ENCODE measurements at regions not wholly inside any gene's neighbourhood (a gene's known extent, or its start where the extent isn't known, plus 50 kb on each side); places are given as distances from the start of the nearest gene placed in this dataset.
A peak's percentile ranks its signal among the peaks of the same experiment; 100 is the strongest.

DNA sequence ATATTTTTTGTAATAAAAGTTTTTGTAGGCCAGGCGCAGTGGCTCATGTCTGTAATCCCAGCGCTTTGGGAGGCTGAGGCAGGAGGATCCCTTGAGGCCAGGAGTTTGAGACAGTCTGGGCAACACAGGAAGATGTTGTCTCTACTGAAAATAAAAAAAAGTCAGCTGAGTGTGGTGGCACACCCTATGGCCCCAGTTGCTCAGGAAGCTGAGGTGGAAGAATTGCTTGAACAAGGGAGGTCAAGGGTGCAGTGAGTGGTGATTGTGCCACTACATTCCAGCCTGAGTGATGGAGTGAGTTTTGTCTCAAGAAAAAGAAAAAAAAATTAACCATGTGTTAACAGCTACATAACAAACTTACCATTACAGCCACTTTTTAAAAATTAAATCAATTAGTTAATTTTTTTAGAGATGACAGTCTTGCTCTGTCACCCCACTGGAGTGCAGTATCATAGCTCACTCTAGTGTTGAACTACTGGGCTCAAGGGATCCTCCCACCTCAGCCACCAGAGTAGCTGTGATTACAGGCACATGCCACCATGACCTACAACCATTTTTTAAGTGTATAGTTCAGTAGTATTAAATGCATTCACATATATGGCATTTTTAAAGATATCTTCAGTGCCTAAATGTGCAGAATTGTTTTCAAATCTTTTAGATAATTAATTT is 67.2 kb upstream of the ACYP2 start:
- WGBS, 2 experiments (ENCODE audit: low coverage in 1 of 2, low lambda C conversion rate in 2 of 2, missing lambda C conversion rate in 2 of 2) = 96% methylated on average over 2 of the region's 2 CpGs
- H3K79me2 ChIP-seq (ENCODE audit: insufficient read depth) = no peaks in the 10 kb centered on the region
- DNase-seq = no peak
- H3K27me3 ChIP-seq (replicated peaks; ENCODE audit: insufficient read depth) = no peaks in the 10 kb centered on the region
- no peak overlapping the region for H3K9ac ChIP-seq
- no peak overlapping the region for H3K27ac ChIP-seq
- H2AFZ ChIP-seq = no peak overlapping the region
- H3K4me2 ChIP-seq (ENCODE audit: unreplicated experiment) = no peak overlapping the region
- no peaks in the 10 kb centered on the region for H3K9me3 ChIP-seq (ENCODE audit: low read depth)
- peaks cover 11% of the 10 kb centered on the region; the same call in 1 of the 2 replicates for H3K4me1 ChIP-seq (ENCODE audit: insufficient read depth)
- H3F3A ChIP-seq (ENCODE audit: insufficient read depth) = peaks cover 6% of the 10 kb centered on the region; the same call in 1 of the 2 replicates
- in situ Hi-C loops (cut with MboI) = no loop called here
- H3K4me3 ChIP-seq = no peak overlapping the region
- no peaks in the 10 kb centered on the region for H3K9me2 ChIP-seq (ENCODE audit: insufficient read depth)
- H3K36me3 ChIP-seq (ENCODE audit: low read depth) = 0 out of 2 replicates have a peak, but pooled peaks cover 3% of the 10 kb centered on the region
- TF ChIP-seq EZH2 (IDR thresholded peaks at IDR 0.05; ENCODE audit: insufficient read depth, poor library complexity, severe bottlenecking) (no peak), EZH2phosphoT487 (IDR thresholded peaks at IDR 0.05; ENCODE audit: insufficient read depth, low read depth) (no peak)
- no peaks in the 10 kb centered on the region for H4K20me1 ChIP-seq (ENCODE audit: insufficient read depth)

DNA sequence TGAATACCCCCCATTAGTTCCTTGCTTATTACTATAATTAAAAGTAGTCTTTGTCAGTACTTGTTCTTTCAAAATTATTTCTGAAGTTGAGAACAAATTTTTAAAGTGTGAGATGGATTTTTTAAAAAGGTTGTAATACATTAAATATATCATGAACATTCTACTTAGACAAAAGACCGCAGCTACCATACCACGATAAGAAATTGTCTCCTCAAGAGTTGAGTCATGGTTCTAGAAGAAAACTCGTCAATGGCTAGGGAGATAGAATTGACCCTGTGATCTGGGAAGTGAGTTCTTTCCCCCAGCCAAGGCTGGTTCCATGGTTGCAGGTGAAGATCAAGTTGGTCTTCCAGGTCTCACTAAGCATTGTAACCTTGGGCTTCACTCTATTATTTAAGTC is 67.8 kb upstream of the ACYP2 start:
- no peak for TF ChIP-seq EZH2phosphoT487 (IDR thresholded peaks at IDR 0.05; ENCODE audit: insufficient read depth, low read depth)
- TF ChIP-seq EZH2 (IDR thresholded peaks at IDR 0.05; ENCODE audit: insufficient read depth, poor library complexity, severe bottlenecking) = no peak
- Histone ChIP-seq H3K9ac (no peak overlapping the region), H3K27me3 (replicated peaks; ENCODE audit: insufficient read depth) (no peaks in the 10 kb centered on the region), H4K20me1 (ENCODE audit: insufficient read depth) (no peaks in the 10 kb centered on the region), H3K4me2 (ENCODE audit: unreplicated experiment) (no peak overlapping the region), H3F3A (ENCODE audit: insufficient read depth) (peaks cover 6% of the 10 kb centered on the region; the same call in 1 of the 2 replicates), H2AFZ (no peak overlapping the region), H3K9me3 (ENCODE audit: low read depth) (no peaks in the 10 kb centered on the region), H3K4me3 (no peak overlapping the region), H3K79me2 (ENCODE audit: insufficient read depth) (no peaks in the 10 kb centered on the region), H3K36me3 (ENCODE audit: low read depth) (0 out of 2 replicates have a peak, but pooled peaks cover 3% of the 10 kb centered on the region), H3K4me1 (ENCODE audit: insufficient read depth) (peaks cover 11% of the 10 kb centered on the region; the same call in 1 of the 2 replicates), H3K27ac (no peak overlapping the region), H3K9me2 (ENCODE audit: insufficient read depth) (no peaks in the 10 kb centered on the region)
- 82 to 86% methylated on average over 3 of the region's 3 CpGs for WGBS, 2 experiments (ENCODE audit: low coverage in 1 of 2, low lambda C conversion rate in 2 of 2, missing lambda C conversion rate in 2 of 2)
- DNase-seq = no peak
- in situ Hi-C loops (cut with MboI) = no loop called here

DNA sequence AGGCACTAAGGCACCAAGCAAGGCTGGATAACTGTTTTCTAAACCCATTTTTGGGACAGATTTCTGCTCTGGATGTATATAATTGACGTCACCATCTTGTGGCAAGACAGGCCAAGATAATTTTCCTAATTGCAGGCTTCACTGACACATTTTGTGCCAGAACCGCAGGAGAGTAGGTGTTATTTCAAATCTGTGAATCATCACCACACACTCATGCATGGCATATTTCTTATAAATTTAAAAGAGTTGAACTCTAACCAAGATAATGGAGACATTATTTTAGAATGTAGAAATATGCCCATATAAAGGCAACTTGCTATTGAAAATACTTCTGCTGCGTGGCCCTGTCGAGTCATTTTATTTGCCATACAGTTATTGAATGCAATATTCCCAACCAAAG is 68.3 kb upstream of the ACYP2 start:
- Histone ChIP-seq H3F3A (ENCODE audit: insufficient read depth) (peaks cover 6% of the 10 kb centered on the region; the same call in 1 of the 2 replicates), H3K9me2 (ENCODE audit: insufficient read depth) (no peaks in the 10 kb centered on the region), H3K27ac (no peak overlapping the region), H3K9ac (no peak overlapping the region), H3K4me3 (no peak overlapping the region), H3K4me1 (ENCODE audit: insufficient read depth) (peaks cover 15% of the 10 kb centered on the region), H3K9me3 (ENCODE audit: low read depth) (no peaks in the 10 kb centered on the region), H3K27me3 (replicated peaks; ENCODE audit: insufficient read depth) (no peaks in the 10 kb centered on the region), H3K79me2 (ENCODE audit: insufficient read depth) (no peaks in the 10 kb centered on the region), H2AFZ (no peak overlapping the region), H4K20me1 (ENCODE audit: insufficient read depth) (no peaks in the 10 kb centered on the region), H3K36me3 (ENCODE audit: low read depth) (0 out of 2 replicates have a peak, but pooled peaks cover 3% of the 10 kb centered on the region), H3K4me2 (ENCODE audit: unreplicated experiment) (no peak overlapping the region)
- DNase-seq = peak; percentile 27
- TF ChIP-seq EZH2phosphoT487 (IDR thresholded peaks at IDR 0.05; ENCODE audit: insufficient read depth, low read depth) (no peak), EZH2 (IDR thresholded peaks at IDR 0.05; ENCODE audit: insufficient read depth, poor library complexity, severe bottlenecking) (no peak)
- in situ Hi-C loops (cut with MboI) = no loop called here
- WGBS, 2 experiments (ENCODE audit: low coverage in 1 of 2, low lambda C conversion rate in 2 of 2, missing lambda C conversion rate in 2 of 2) = 75 to 78% methylated on average over 4 of the region's 4 CpGs

DNA sequence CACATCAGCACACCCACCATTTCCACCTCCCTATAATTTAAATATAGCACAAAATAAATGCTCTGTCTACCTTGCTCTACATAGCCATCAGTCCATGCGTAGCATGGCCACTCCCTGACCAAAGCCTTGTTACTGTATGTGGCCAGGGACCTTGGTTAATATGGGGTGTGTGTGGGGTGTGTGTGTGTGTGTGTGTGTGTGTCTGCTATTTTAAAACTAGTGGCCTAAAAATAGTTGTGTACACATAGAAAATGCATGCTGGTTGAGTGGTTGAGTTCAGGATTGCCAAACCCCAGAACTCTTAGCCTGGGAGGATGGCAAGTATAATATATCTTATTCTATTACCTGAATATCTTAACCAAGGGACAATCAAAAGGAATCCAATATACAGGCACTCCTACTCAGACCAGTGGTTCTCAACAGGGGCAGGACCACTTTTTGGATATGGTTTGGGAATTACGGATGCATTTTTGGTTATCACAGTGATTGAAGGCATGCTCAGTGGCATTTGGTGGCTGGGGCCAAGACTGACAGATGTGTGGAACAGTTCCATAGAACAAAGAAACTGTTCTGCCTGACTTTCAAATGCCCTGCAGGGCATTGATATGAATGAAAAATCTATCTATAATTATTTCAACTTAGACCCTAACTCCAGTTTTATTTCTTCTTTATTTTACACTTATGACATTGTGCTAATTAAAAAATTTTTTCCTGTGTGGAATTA is 72.3 kb upstream of the PSME4 start:
- Histone ChIP-seq H3K27me3 (replicated peaks; ENCODE audit: insufficient read depth) (no peaks in the 10 kb centered on the region), H4K20me1 (ENCODE audit: insufficient read depth) (no peaks in the 10 kb centered on the region), H2AFZ (no peak overlapping the region), H3K4me2 (ENCODE audit: unreplicated experiment) (no peak overlapping the region), H3K9me3 (ENCODE audit: low read depth) (no peaks in the 10 kb centered on the region), H3K79me2 (ENCODE audit: insufficient read depth) (no peaks in the 10 kb centered on the region), H3K4me3 (no peak overlapping the region), H3F3A (ENCODE audit: insufficient read depth) (peaks cover 6% of the 10 kb centered on the region), H3K27ac (no peak overlapping the region), H3K9ac (no peak overlapping the region), H3K4me1 (ENCODE audit: insufficient read depth) (peaks cover 16% of the 10 kb centered on the region), H3K36me3 (ENCODE audit: low read depth) (0 out of 2 replicates have a peak, but pooled peaks cover 3% of the 10 kb centered on the region), H3K9me2 (ENCODE audit: insufficient read depth) (no peaks in the 10 kb centered on the region)
- 84 to 89% methylated on average over 2 of the region's 2 CpGs for WGBS, 2 experiments (ENCODE audit: low coverage in 1 of 2, low lambda C conversion rate in 2 of 2, missing lambda C conversion rate in 2 of 2)
- no peak for TF ChIP-seq EZH2 (IDR thresholded peaks at IDR 0.05; ENCODE audit: insufficient read depth, poor library complexity, severe bottlenecking)
- TF ChIP-seq EZH2phosphoT487 (IDR thresholded peaks at IDR 0.05; ENCODE audit: insufficient read depth, low read depth) = no peak
- in situ Hi-C loops (cut with MboI) = no loop called here
- no peak for DNase-seq

Measured in GM23248 (cell line).